ENCODE measurements at regions not wholly inside any gene's neighbourhood (a gene's known extent, or its start where the extent isn't known, plus 50 kb on each side); places are given as distances from the start of the nearest gene placed in this dataset.
A peak's percentile ranks its signal among the peaks of the same experiment; 100 is the strongest.

- H3K27ac ChIP-seq (ENCODE audit: insufficient read length, low read depth, low read length): no peak overlapping the region
- no peaks in the 10 kb centered on the region for H3K79me1 ChIP-seq (ENCODE audit: insufficient read depth, low read depth, low read length, poor library complexity, severe bottlenecking)
- H4K91ac ChIP-seq (ENCODE audit: insufficient read length, low read depth, low read length): no peak overlapping the region
- H2AK5ac ChIP-seq (ENCODE audit: insufficient read length, low read length): no peak overlapping the region
- no peak overlapping the region for H2AFZ ChIP-seq (ENCODE audit: low read length)
- no peak overlapping the region for H3K14ac ChIP-seq (ENCODE audit: insufficient read depth, low read length)
- Mint-ChIP-seq H3K27me3 (ENCODE audit: low read depth) (no peaks in the 10 kb centered on the region; the same call in none of the 2 replicates), H3K36me3 (ENCODE audit: insufficient read depth in 1 of 3, low read depth in 3 of 3) (no peaks in the 10 kb centered on the region), H3K4me1 (peaks cover 14 to 18% of the 10 kb centered on the region in 2 experiments), H3K4me3 (no peak overlapping the region), H3K27ac (peak overlapping the region in 1 of 3 experiments; percentile 59; a peak in 2 of 7 replicates), H3K9me3 (no peaks in the 10 kb centered on the region)
- no peak overlapping the region for H3K23ac ChIP-seq (ENCODE audit: insufficient read length, low read depth, low read length)
- H3K23me2 ChIP-seq (ENCODE audit: insufficient read length, low read depth, low read length, poor library complexity, severe bottlenecking): no peaks in the 10 kb centered on the region
- TF ChIP-seq CTCF (conservative IDR thresholded peaks at IDR 0.05): no peak
- no peak for DNase-seq
- H4K8ac ChIP-seq (replicated peaks; ENCODE audit: insufficient read length, low read depth, low read length): no peak overlapping the region
- H2BK12ac ChIP-seq (ENCODE audit: insufficient read length, low read depth, low read length): no peak overlapping the region
- no peaks in the 10 kb centered on the region for H3K27me3 ChIP-seq (ENCODE audit: insufficient read depth, low read length)
- H4K5ac ChIP-seq (ENCODE audit: insufficient read length, low read depth, low read length): no peak overlapping the region
- no peaks in the 10 kb centered on the region for H3K79me2 ChIP-seq (ENCODE audit: insufficient read depth, low read length)
- no peak overlapping the region for H3K18ac ChIP-seq (ENCODE audit: insufficient read length, low read depth, low read length)
- no peak overlapping the region for H3K4me2 ChIP-seq (ENCODE audit: insufficient read depth, insufficient read length, low read length)
- H3K56ac ChIP-seq (ENCODE audit: insufficient read length, low read depth, low read length): no peak overlapping the region
- H2BK5ac ChIP-seq (ENCODE audit: insufficient read length, low read length): no peak overlapping the region
- H2BK120ac ChIP-seq (ENCODE audit: low read depth, low read length, poor library complexity, severe bottlenecking): no peak overlapping the region
- no peaks in the 10 kb centered on the region for H4K20me1 ChIP-seq (ENCODE audit: control insufficient read depth, insufficient read depth, insufficient read length)
- H3K4ac ChIP-seq (ENCODE audit: low read depth, low read length): no peak overlapping the region
- H2BK15ac ChIP-seq (ENCODE audit: low read depth, low read length): no peak overlapping the region
- H3K9ac ChIP-seq (ENCODE audit: extremely low read depth, insufficient read length, low read length): no peak overlapping the region
- H2BK20ac ChIP-seq (ENCODE audit: low read depth, low read length, poor library complexity, severe bottlenecking): no peak overlapping the region
- no peaks in the 10 kb centered on the region; the same call in 1 of the 2 replicates for H3K4me1 ChIP-seq (ENCODE audit: insufficient read depth, low read length)
- no peaks in the 10 kb centered on the region for H3K9me3 ChIP-seq (ENCODE audit: control insufficient read depth, low read depth, low read length)
- no peak overlapping the region for H3T11ph ChIP-seq (ENCODE audit: low read length)
Measured at GRCh38 chr9:107683566-107683965, 194.0 kb upstream of the KLF4 start.
